Stimulated activated CD8-positive, alpha-beta memory T cell treated with anti-CD3 and anti-CD28 coated beads, Interleukin-4, amount 100 ng/mL, for 48 hours (primary cell): ENCODE measurements at regions not wholly inside any gene's neighbourhood (a gene's known extent, or its start where the extent isn't known, plus 50 kb on each side); places are given as distances from the start of the nearest gene placed in this dataset.
"Not testable (repeated sequence)": the region's sequence is repeated elsewhere in the genome, so short reads cannot be mapped to it uniquely, and the experiment has no call there.

Source experiments
- DNase-seq: peaks from one replicate; pipeline ENCODE4 v3.0.0-alpha.2; 2020

- DNase-seq = no peak
Observed at GRCh38 chr13:88436974-88437373, 765.8 kb downstream of the SLITRK5 start.

GRCh38 chr13:88450515-88450914 lies 779.3 kb downstream of the SLITRK5 start:
- no peak for DNase-seq

GRCh38 chr13:88456151-88456550 lies 785.0 kb downstream of the SLITRK5 start:
- DNase-seq = no peak

GRCh38 chr13:88459331-88459730 lies 788.2 kb downstream of the SLITRK5 start:
- DNase-seq = no peak

- DNase-seq = no peak
Observed at GRCh38 chr13:88461272-88462009, 790.3 kb downstream of the SLITRK5 start.

- no peak for DNase-seq
Observed at GRCh38 chr13:88464851-88465250, 793.7 kb downstream of the SLITRK5 start.

GRCh38 chr13:88472316-88472715 lies 801.1 kb downstream of the SLITRK5 start:
- no peak for DNase-seq

- DNase-seq = no peak
Observed at GRCh38 chr13:88483202-88483601, 812.0 kb downstream of the SLITRK5 start.

- no peak for DNase-seq
Observed at GRCh38 chr13:88507909-88508308, 836.7 kb downstream of the SLITRK5 start.

GRCh38 chr13:88512993-88513392 lies 841.8 kb downstream of the SLITRK5 start:
- not testable (repeated sequence) for DNase-seq

- no peak for DNase-seq
Observed at GRCh38 chr13:88526186-88526852, 855.1 kb downstream of the SLITRK5 start.

GRCh38 chr13:88526853-88527215 lies 855.7 kb downstream of the SLITRK5 start:
- no peak for DNase-seq

- DNase-seq = no peak
Observed at GRCh38 chr13:88541994-88542393, 870.8 kb downstream of the SLITRK5 start.

GRCh38 chr13:88544836-88545235 lies 873.7 kb downstream of the SLITRK5 start:
- DNase-seq = no peak

GRCh38 chr13:88552966-88553365 lies 881.8 kb downstream of the SLITRK5 start:
- no peak for DNase-seq

- no peak for DNase-seq
Observed at GRCh38 chr13:88565566-88565965, 894.4 kb downstream of the SLITRK5 start.

- no peak for DNase-seq
Observed at GRCh38 chr13:88585861-88586260, 914.7 kb downstream of the SLITRK5 start.

GRCh38 chr13:88586263-88586662 lies 915.1 kb downstream of the SLITRK5 start:
- DNase-seq = no peak

- no peak for DNase-seq
Observed at GRCh38 chr13:88590574-88590973, 919.4 kb downstream of the SLITRK5 start.

- no peak for DNase-seq
Observed at GRCh38 chr13:88592105-88592504, 920.9 kb downstream of the SLITRK5 start.

GRCh38 chr13:88601949-88602348 lies 930.8 kb downstream of the SLITRK5 start:
- DNase-seq = no peak

GRCh38 chr13:88602786-88603777 lies 931.9 kb downstream of the SLITRK5 start:
- no peak for DNase-seq

GRCh38 chr13:88617176-88617575 lies 946.0 kb downstream of the SLITRK5 start:
- DNase-seq = no peak
